Right atrium auricular region (tissue), 2 donors: ENCODE measurements at regions not wholly inside any gene's neighbourhood (a gene's known extent, or its start where the extent isn't known, plus 50 kb on each side); places are given as distances from the start of the nearest gene placed in this dataset.

Experiments
- DNase-seq: peaks from one replicate; pipeline ENCODE4 v3.0.0-alpha.2; 2019; ENCODE audit warnings: low spot score
- H3K27ac ChIP-seq, 2 donors: fragments of 200-600 bp; sonication (generic); 1 replicate in 1 of 2; 2 replicates in 1 of 2; pipeline ENCODE4 v1.5.1; 2016 to 2019
- H3K27me3 ChIP-seq, 2 donors: fragments of 200-600 bp; sonication (generic); one replicate each; pipeline versions ENCODE4 v1.5.1 to v1.6.0; 2017 to 2019
- H3K36me3 ChIP-seq: fragments of 200-600 bp; sonication (generic); one replicate; pipeline ENCODE4 v1.5.1; 2016
- H3K4me1 ChIP-seq, 2 donors: fragments of 200-600 bp; sonication (generic); one replicate each; pipeline versions ENCODE4 v1.5.1 to v1.6.0; 2017 to 2019
- H3K4me3 ChIP-seq, 2 donors: fragments of 200-600 bp; sonication (generic); 1 replicate in 1 of 2; 2 replicates in 1 of 2; pipeline ENCODE4 v1.5.1; 2017 to 2019; ENCODE audit warnings: mild to moderate bottlenecking in 1 of 2, moderate library complexity in 1 of 2
- H3K9me3 ChIP-seq, 2 donors: fragments of 200-600 bp; sonication (generic); one replicate each; pipeline ENCODE4 v1.5.1; 2019
- TF ChIP-seq, protein P1 (sequence below), 2 donors: fragments of 200-600 bp; sonication (generic); IDR thresholded peaks; one replicate each; pipeline ENCODE4 v1.5.1; 2019; ENCODE audit warnings: antibody characterized with exemption in 2 of 2

DNA sequence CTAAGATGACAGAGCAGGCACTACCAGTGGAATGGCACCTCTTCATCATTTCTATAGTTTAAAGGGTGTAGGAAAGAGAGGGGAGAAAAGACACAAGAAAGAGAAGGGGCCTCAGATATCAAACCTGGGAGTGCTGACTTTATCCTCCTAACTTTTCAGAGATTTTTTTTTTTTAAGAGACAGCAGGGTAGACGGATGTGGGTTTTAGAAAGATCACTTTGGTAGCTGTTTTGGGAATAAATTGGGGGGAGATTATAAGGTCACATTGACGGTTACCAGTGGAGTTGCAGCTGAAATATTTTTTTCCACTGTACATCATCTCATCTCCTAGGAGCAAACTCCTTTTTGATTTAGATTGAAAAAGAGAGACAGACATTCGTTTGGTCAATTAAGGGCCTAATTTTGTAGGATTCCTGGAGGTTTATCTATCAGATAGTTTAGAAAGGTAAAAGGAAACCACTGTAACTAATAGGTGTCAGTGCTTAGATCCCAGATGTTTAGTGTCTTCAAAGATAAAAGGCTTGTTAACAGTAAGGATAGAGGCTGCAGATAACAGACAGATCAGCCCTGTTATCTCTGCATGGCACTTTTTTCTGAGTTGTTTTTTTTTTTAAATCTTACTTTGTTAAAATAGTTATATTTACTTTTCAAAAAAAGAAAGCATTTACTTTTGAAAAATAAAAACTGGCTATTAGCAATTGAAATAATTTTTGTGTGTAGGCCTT lies 1057.0 kb downstream of the IGSF11 start:
- no peak for DNase-seq
- TF ChIP-seq, protein P1, sequence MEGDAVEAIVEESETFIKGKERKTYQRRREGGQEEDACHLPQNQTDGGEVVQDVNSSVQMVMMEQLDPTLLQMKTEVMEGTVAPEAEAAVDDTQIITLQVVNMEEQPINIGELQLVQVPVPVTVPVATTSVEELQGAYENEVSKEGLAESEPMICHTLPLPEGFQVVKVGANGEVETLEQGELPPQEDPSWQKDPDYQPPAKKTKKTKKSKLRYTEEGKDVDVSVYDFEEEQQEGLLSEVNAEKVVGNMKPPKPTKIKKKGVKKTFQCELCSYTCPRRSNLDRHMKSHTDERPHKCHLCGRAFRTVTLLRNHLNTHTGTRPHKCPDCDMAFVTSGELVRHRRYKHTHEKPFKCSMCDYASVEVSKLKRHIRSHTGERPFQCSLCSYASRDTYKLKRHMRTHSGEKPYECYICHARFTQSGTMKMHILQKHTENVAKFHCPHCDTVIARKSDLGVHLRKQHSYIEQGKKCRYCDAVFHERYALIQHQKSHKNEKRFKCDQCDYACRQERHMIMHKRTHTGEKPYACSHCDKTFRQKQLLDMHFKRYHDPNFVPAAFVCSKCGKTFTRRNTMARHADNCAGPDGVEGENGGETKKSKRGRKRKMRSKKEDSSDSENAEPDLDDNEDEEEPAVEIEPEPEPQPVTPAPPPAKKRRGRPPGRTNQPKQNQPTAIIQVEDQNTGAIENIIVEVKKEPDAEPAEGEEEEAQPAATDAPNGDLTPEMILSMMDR (IDR thresholded peaks at IDR 0.05): no peak

DNA sequence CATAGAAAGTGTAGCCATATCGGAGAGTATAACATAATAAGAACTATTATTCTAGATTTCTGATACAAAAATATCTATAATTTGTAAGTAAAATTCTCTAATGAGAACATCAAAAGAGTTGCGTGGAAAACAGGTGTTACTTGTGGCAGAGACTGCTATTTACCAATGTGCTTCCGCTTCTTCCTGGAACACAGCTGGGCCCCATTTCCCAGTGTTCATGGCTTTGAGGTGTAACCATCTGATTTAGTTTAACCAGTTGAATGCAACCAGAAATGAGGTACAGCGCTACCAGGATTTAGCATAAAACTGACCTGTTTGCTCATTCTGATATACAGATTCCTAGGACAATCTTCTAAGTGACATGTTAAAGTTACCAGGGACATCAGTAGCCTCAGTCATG lies 1055.2 kb downstream of the IGSF11 start:
- H3K36me3 ChIP-seq: no peaks in the 10 kb centered on the region
- TF ChIP-seq, protein P1 (IDR thresholded peaks at IDR 0.05): no peak
- DNase-seq: no peak
- H3K4me1 ChIP-seq: no peaks in the 10 kb centered on the region
- H3K27ac ChIP-seq: no peak overlapping the region
- H3K4me3 ChIP-seq: no peak overlapping the region
- H3K9me3 ChIP-seq: no peaks in the 10 kb centered on the region
- H3K27me3 ChIP-seq: no peaks in the 10 kb centered on the region

More for the DNA sequence above, 1057.0 kb downstream of the IGSF11 start:
- H3K4me3 ChIP-seq: no peak overlapping the region
- H3K36me3 ChIP-seq: no peaks in the 10 kb centered on the region
- no peak overlapping the region for H3K27ac ChIP-seq
- H3K4me1 ChIP-seq: no peaks in the 10 kb centered on the region
- no peaks in the 10 kb centered on the region for H3K9me3 ChIP-seq
- no peaks in the 10 kb centered on the region for H3K27me3 ChIP-seq

DNA sequence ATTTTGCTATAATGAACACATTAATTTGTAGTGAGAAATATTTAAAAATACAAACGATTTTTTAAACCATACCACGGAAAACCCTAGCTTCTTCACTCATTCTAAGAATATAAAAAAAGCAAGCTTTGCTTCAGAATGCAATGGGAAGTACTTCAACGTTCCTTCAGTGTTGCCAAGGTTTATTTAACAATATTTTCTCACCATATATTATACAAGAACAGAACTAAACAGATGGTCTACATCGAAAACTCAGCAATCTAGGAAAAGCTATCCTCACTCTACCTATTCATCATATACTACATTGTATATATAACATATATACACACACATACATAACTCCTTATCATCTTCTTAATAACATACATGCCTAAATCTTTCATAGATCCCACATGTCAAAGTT lies 1047.4 kb downstream of the IGSF11 start:
- Histone ChIP-seq H3K27me3 (no peaks in the 10 kb centered on the region), H3K4me1 (no peaks in the 10 kb centered on the region), H3K27ac (no peak overlapping the region), H3K36me3 (no peaks in the 10 kb centered on the region), H3K9me3 (no peaks in the 10 kb centered on the region), H3K4me3 (no peak overlapping the region)
- TF ChIP-seq, protein P1 (IDR thresholded peaks at IDR 0.05): no peak
- DNase-seq: no peak

DNA sequence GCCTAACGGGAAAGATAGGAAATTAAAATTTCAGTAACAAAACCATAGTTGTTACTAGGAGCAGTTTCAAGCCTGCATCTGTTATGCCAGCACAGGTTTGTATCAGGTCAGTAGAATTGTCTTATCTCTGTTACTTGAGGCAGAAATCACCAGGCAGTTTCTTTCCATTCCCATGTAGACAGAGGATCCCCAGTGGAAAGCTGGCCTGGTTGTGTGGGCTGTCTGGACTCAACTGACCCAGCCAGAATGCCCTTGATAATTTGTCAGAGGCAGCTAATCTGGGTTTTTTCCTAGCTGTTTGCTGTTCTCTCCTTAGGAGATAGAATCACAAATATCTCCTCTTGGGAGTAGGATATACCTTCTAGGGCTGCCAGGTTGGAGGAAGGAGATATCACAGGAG lies 1044.7 kb downstream of the IGSF11 start:
- DNase-seq: no peak
- Histone ChIP-seq H3K36me3 (no peaks in the 10 kb centered on the region), H3K27ac (no peak overlapping the region), H3K4me1 (no peaks in the 10 kb centered on the region), H3K27me3 (no peaks in the 10 kb centered on the region), H3K4me3 (no peak overlapping the region), H3K9me3 (no peaks in the 10 kb centered on the region)
- TF ChIP-seq, protein P1 (IDR thresholded peaks at IDR 0.05): no peak

DNA sequence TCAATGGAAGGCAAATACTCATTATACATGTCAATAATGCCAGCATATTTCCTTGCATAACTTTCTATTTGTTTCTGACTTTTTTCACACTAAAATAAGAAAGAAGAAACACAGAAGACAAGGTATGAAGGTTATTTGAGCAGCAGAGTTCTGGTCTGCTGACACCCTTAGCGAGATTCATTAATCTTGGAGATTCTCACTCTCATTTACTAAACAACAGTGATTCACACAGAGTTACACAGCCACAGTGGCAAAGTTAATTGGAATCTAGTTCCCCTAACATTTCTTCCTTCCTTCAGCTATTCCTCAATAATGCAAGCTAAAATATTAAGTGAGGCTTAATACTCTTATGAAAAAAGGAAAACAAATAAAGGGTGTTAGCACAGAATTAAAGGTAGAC lies 1044.0 kb downstream of the IGSF11 start:
- DNase-seq: no peak
- H3K4me1 ChIP-seq: no peaks in the 10 kb centered on the region
- H3K36me3 ChIP-seq: no peaks in the 10 kb centered on the region
- TF ChIP-seq, protein P1 (IDR thresholded peaks at IDR 0.05): no peak
- H3K27ac ChIP-seq: no peak overlapping the region
- H3K27me3 ChIP-seq: no peaks in the 10 kb centered on the region
- H3K4me3 ChIP-seq: no peak overlapping the region
- no peaks in the 10 kb centered on the region for H3K9me3 ChIP-seq
